ENCODE measurements at regions not wholly inside any gene's neighbourhood (a gene's known extent, or its start where the extent isn't known, plus 50 kb on each side); places are given as distances from the start of the nearest gene placed in this dataset.

DNA sequence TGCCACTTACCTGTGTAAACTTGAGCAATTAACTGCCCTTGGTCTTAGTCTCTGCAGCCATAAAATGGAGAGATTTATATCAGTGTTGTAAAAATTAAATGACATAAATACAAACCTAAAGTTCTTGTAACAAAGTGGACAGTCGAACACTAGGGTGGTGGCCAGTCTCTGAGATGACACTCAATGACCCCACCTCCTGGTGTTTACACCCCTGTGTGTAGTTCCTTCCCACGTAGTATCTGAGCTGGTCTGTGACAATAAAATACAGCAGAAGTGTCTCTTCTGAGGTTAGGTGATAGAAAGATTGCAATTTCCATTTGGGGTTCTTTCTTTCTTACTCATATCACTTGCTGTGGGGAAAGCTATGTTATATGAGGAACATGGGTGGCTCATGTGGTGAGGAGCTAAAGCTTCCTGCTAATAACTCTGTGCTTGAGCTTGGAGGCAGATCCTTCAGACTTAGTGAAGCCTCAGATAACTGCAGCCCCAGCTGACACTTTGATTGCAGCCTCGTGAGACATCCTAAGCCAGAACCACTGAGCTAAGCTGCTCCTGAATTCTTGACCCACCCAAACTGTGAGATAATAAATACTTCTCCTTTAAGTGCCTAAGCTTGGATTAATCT, 173.4 kb upstream of the CHD1 start:
- DNase-seq: no peak
- Histone ChIP-seq H3K9me3 (no peaks in the 10 kb centered on the region), H3K4me3 (no peak overlapping the region), H3K27me3 (no peaks in the 10 kb centered on the region), H3K27ac (no peak overlapping the region), H3K4me1 (no peaks in the 10 kb centered on the region), H3K36me3 (no peaks in the 10 kb centered on the region)
- TF ChIP-seq POLR2A (IDR thresholded peaks at IDR 0.05): no peak
- no peak for TF ChIP-seq CTCF (IDR thresholded peaks at IDR 0.05)
- intact Hi-C loops (cut with DNase I; ENCODE audit: low total_unique reads): no loop called here

- Histone ChIP-seq H3K9me3 (no peaks in the 10 kb centered on the region), H3K27me3 (no peaks in the 10 kb centered on the region), H3K27ac (no peak overlapping the region), H3K36me3 (no peaks in the 10 kb centered on the region), H3K4me3 (no peak overlapping the region), H3K4me1 (no peaks in the 10 kb centered on the region)
- DNase-seq: no peak
- intact Hi-C loops (cut with DNase I; ENCODE audit: low total_unique reads): no loop called here
- no peak for TF ChIP-seq CTCF (IDR thresholded peaks at IDR 0.05)
- TF ChIP-seq POLR2A (IDR thresholded peaks at IDR 0.05): no peak
Observed at GRCh38 chr5:99099691-99100090, 170.9 kb upstream of the CHD1 start.

DNA sequence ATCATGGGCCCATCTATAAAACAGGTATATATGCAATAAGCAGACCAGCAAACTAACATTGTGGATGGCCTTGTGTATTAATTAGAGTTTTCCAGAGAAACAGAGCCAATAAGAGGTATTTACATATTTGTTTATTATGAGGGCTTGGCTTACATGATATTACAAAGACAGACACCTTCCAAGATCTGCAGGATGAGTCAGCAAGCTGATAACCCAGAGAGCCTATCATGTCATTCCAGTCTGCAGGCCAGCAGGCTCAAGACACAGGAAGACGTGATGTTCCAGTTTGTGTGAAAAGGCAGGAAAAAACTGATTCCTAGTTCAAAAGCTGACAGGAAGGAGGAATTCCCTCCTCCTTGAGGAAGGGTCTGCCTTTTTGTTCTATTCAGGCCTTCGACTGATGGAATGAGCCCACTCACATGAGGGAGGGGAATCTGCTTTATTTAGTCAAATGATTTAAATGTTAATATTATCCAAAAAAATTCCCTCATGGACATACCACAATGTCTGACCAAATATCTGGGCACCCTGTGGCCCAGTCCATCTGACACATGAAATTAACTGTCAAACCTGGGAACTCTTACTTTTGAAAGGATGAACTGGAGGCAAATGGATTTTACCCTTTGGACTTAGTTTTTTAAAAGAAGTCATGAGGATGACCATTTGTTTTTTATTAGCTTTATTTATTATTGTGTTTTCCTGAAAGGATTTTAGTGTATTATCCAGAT, 161.2 kb upstream of the CHD1 start:
- no peak overlapping the region for H3K27ac ChIP-seq
- no peaks in the 10 kb centered on the region for H3K27me3 ChIP-seq
- no peak for DNase-seq
- TF ChIP-seq POLR2A (IDR thresholded peaks at IDR 0.05) (no peak), CTCF (IDR thresholded peaks at IDR 0.05) (no peak)
- H3K4me1 ChIP-seq: no peaks in the 10 kb centered on the region
- H3K36me3 ChIP-seq: no peaks in the 10 kb centered on the region
- intact Hi-C loops (cut with DNase I; ENCODE audit: low total_unique reads): no loop called here
- no peaks in the 10 kb centered on the region for H3K9me3 ChIP-seq
- no peak overlapping the region for H3K4me3 ChIP-seq

GRCh38 chr5:99088309-99088708, 159.5 kb upstream of the CHD1 start:
- Histone ChIP-seq H3K36me3 (no peaks in the 10 kb centered on the region), H3K27ac (no peak overlapping the region), H3K9me3 (no peaks in the 10 kb centered on the region), H3K4me1 (no peaks in the 10 kb centered on the region), H3K27me3 (no peaks in the 10 kb centered on the region), H3K4me3 (no peak overlapping the region)
- intact Hi-C loops (cut with DNase I; ENCODE audit: low total_unique reads): no loop called here
- no peak for TF ChIP-seq POLR2A (IDR thresholded peaks at IDR 0.05)
- TF ChIP-seq CTCF (IDR thresholded peaks at IDR 0.05): no peak
- no peak for DNase-seq

DNA sequence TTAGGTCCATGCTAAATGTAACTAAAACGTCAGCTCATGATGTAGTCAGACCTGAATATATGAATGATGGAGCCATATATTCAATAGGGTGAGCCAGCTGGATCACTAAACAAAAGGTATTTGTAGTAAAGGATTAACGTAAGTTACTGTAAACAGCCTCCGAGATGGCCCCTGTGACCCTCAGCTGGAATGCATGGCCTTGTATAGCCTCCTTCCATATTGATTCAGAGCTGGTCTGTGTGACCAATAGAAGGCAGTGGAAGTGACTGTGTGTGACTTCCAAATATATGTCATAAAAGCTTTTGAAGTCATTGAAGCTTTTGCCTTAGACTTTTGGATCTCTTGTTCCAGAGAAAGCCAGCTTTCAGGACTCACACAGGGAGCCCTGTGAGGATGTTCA, 154.4 kb upstream of the CHD1 start:
- Histone ChIP-seq H3K9me3 (no peaks in the 10 kb centered on the region), H3K36me3 (no peaks in the 10 kb centered on the region), H3K27ac (no peak overlapping the region), H3K27me3 (no peaks in the 10 kb centered on the region), H3K4me1 (no peaks in the 10 kb centered on the region), H3K4me3 (no peak overlapping the region)
- DNase-seq: no peak
- intact Hi-C loops (cut with DNase I; ENCODE audit: low total_unique reads): no loop called here
- TF ChIP-seq POLR2A (IDR thresholded peaks at IDR 0.05) (no peak), CTCF (IDR thresholded peaks at IDR 0.05) (no peak)
